Calu3 (cell line): ENCODE measurements at regions not wholly inside any gene's neighbourhood (a gene's known extent, or its start where the extent isn't known, plus 50 kb on each side); places are given as distances from the start of the nearest gene placed in this dataset.

Experiments used
- BruUV-seq: library from RNA; stranded (reverse); fragments of 400-500 nt; replicated peaks from 2 replicates; lab custom pipeline; 2021; lab: Mats Ljungman, UMichigan
- CTCF ChIA-PET: fragments of 300-600 bp; sonication (Branson Sonifier 250); formaldehyde crosslinking; loops from one replicate; lab custom pipeline; 2022; ENCODE audit warnings: antibody characterized with exemption; lab: Charles Lee
- DNase-seq: peaks from one replicate; pipeline ENCODE4 v3.0.0; 2022
- H3K27ac Mint-ChIP-seq: one replicate; pipeline ENCODE4 v1.8.0; 2022; ENCODE audit warnings: mixed read lengths; ENCODE audit not compliant: unreplicated experiment
- H3K27me3 Mint-ChIP-seq: one replicate; pipeline ENCODE4 v1.8.0; 2022; ENCODE audit warnings: mixed read lengths; ENCODE audit not compliant: unreplicated experiment
- H3K36me3 Mint-ChIP-seq: one replicate; pipeline ENCODE4 v1.8.0; 2022; ENCODE audit warnings: mild to moderate bottlenecking, moderate library complexity, mixed read lengths; ENCODE audit not compliant: insufficient read depth, unreplicated experiment
- H3K4me1 Mint-ChIP-seq: one replicate; pipeline ENCODE4 v1.8.0; 2022; ENCODE audit warnings: mild to moderate bottlenecking, low read depth, mixed read lengths; ENCODE audit not compliant: unreplicated experiment
- H3K4me3 Mint-ChIP-seq: one replicate; pipeline ENCODE4 v1.8.0; 2022; ENCODE audit warnings: mild to moderate bottlenecking, low read depth, moderate library complexity, mixed read lengths; ENCODE audit not compliant: unreplicated experiment
- H3K9me3 Mint-ChIP-seq: one replicate; pipeline ENCODE4 v1.8.0; 2022; ENCODE audit warnings: low read depth, mixed read lengths; ENCODE audit not compliant: unreplicated experiment
- intact Hi-C: fragments of 100-400 bp; cut with micrococcal nuclease; formaldehyde crosslinking; loops from one replicate; pipeline ENCODE4 v1.10.0; 2022; ENCODE audit not compliant: unreplicated experiment
- TF ChIP-seq, protein P1 (sequence below): fragments of 200-600 bp; IDR thresholded peaks from one replicate; pipeline ENCODE4 v1.8.0; 2022; ENCODE audit warnings: antibody characterized with exemption; ENCODE audit not compliant: unreplicated experiment

DNA sequence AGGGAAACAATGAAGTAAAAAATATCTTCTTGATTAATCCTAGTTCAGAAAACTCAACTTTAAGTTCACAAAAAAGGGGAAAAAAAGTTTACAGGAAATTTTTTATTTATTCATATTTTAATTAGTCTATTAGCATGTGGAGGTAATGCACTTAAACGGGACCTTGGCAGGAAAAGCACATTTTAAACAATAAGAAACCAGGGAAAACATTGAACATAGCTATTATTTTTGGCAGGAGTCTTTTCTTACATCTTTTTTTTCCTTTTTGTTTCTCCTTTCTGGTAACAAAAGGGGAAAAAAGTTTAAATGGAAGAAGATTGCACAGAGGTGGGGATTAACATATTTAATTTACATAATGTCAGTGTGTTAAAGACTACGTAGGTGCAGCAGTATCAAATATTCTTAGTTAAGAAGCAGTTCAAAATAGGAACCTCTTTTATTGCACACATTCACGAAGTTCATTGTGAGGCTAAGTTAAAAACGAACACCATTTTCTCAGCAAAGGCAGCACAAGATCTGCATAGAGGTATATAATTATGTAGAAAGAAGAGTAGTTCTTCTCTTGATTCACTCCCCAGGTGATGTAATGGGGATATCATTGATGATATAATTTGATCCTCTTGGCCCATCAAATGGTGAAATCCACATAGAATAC is 940.5 kb downstream of the CDH11 start:
- Mint-ChIP-seq H3K27ac (no peak overlapping the region), H3K9me3 (peaks cover 21% of the 10 kb centered on the region), H3K4me1 (no peaks in the 10 kb centered on the region), H3K36me3 (no peaks in the 10 kb centered on the region), H3K4me3 (no peak overlapping the region), H3K27me3 (no peaks in the 10 kb centered on the region)
- no TSS peak for BruUV-seq
- intact Hi-C loops: no loop called here
- DNase-seq: no peak
- TF ChIP-seq, protein P1, sequence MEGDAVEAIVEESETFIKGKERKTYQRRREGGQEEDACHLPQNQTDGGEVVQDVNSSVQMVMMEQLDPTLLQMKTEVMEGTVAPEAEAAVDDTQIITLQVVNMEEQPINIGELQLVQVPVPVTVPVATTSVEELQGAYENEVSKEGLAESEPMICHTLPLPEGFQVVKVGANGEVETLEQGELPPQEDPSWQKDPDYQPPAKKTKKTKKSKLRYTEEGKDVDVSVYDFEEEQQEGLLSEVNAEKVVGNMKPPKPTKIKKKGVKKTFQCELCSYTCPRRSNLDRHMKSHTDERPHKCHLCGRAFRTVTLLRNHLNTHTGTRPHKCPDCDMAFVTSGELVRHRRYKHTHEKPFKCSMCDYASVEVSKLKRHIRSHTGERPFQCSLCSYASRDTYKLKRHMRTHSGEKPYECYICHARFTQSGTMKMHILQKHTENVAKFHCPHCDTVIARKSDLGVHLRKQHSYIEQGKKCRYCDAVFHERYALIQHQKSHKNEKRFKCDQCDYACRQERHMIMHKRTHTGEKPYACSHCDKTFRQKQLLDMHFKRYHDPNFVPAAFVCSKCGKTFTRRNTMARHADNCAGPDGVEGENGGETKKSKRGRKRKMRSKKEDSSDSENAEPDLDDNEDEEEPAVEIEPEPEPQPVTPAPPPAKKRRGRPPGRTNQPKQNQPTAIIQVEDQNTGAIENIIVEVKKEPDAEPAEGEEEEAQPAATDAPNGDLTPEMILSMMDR: no peak
- CTCF ChIA-PET: no interaction called here

DNA sequence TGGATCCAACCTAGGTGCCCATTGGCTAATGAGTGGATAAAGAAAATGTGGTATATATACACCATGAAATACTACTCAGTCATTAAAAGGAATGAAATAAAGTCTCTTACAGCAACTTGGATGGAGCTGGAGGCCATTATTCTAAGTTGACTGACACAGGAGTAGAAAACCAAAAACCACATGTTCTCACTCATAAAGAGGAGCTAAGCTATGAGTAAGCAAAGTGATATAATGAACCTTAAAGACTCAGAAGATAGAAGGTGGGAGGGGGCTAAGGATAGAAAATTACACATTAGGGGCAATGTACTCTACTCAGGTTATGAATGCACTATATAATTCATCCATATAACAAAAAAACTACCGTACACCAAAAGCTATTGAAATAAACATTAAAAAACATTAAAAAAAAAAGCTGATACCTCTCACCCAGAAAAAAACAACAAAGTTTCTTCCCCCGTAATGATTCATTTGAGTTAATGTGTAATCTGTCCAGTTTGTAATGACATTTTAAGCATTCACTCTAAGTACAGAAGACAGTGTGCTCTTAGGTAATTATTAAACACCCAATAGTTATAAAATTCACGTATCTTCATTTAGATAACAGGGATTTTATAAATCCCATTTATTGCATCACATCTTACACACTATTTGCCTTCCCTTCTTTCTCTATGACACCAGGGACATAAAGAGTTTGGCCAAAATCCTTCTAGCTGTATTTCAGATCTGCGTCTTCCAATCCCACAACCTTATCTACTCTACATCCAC is 941.5 kb downstream of the CDH11 start:
- TF ChIP-seq, protein P1: no peak
- Mint-ChIP-seq H3K4me3 (no peak overlapping the region), H3K36me3 (no peaks in the 10 kb centered on the region), H3K27me3 (no peaks in the 10 kb centered on the region), H3K9me3 (peaks cover 21% of the 10 kb centered on the region), H3K27ac (no peak overlapping the region), H3K4me1 (no peaks in the 10 kb centered on the region)
- intact Hi-C loops: no loop called here
- BruUV-seq: no TSS peak
- CTCF ChIA-PET: no interaction called here
- DNase-seq: no peak

DNA sequence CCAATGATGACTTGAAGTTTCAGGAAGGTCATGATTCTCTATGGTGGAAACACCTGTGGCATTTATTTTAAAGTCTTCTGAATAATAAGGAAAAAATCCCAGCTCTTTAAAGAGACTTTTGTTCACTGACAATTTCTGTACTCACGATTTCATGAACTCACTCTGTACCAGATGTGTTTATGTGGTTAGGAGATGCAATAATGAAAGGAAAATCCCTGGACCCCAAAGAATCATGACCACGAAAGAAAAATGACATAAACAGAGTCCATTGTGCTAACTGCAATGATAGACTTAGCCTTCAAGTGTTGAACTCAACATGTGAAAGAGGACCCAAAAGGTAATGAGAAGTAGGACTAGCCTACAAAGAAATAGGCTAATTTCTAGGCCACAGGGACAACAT is 947.5 kb downstream of the CDH11 start:
- no peak for DNase-seq
- intact Hi-C loops: no loop called here
- Mint-ChIP-seq H3K4me3 (no peak overlapping the region), H3K9me3 (peaks cover 18% of the 10 kb centered on the region), H3K27ac (no peak overlapping the region), H3K36me3 (no peaks in the 10 kb centered on the region), H3K4me1 (no peaks in the 10 kb centered on the region), H3K27me3 (no peaks in the 10 kb centered on the region)
- CTCF ChIA-PET: no interaction called here
- TF ChIP-seq, protein P1: no peak
- BruUV-seq: no TSS peak

DNA sequence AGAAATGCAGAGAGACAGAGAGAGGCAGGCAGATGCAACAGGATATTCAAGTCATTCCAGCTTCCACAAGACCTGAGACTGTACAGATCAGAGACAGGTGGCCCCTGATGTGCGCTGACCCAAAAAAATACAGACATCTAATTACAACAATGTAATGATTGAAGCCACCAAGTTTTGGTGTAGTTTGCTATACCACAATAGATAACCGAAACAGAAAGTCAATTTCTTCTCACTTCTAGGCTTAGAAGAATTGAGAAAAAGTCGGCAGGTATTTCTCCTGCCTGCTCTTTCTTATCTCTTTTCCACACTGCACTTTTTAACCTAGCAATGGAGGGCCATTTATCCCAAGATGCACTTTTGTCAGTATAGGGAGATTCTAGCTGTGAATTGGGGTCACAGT is 949.2 kb downstream of the CDH11 start:
- CTCF ChIA-PET: no interaction called here
- no TSS peak for BruUV-seq
- Mint-ChIP-seq H3K4me1 (no peaks in the 10 kb centered on the region), H3K4me3 (no peak overlapping the region), H3K36me3 (no peaks in the 10 kb centered on the region), H3K9me3 (peaks cover 18% of the 10 kb centered on the region), H3K27ac (no peak overlapping the region), H3K27me3 (no peaks in the 10 kb centered on the region)
- DNase-seq: no peak
- TF ChIP-seq, protein P1: no peak
- intact Hi-C loops: no loop called here
